ENCODE measurements at regions not wholly inside any gene's neighbourhood (a gene's known extent, or its start where the extent isn't known, plus 50 kb on each side); places are given as distances from the start of the nearest gene placed in this dataset.
"Not testable (repeated sequence)": the region's sequence is repeated elsewhere in the genome, so short reads cannot be mapped to it uniquely, and the experiment has no call there.

DNA sequence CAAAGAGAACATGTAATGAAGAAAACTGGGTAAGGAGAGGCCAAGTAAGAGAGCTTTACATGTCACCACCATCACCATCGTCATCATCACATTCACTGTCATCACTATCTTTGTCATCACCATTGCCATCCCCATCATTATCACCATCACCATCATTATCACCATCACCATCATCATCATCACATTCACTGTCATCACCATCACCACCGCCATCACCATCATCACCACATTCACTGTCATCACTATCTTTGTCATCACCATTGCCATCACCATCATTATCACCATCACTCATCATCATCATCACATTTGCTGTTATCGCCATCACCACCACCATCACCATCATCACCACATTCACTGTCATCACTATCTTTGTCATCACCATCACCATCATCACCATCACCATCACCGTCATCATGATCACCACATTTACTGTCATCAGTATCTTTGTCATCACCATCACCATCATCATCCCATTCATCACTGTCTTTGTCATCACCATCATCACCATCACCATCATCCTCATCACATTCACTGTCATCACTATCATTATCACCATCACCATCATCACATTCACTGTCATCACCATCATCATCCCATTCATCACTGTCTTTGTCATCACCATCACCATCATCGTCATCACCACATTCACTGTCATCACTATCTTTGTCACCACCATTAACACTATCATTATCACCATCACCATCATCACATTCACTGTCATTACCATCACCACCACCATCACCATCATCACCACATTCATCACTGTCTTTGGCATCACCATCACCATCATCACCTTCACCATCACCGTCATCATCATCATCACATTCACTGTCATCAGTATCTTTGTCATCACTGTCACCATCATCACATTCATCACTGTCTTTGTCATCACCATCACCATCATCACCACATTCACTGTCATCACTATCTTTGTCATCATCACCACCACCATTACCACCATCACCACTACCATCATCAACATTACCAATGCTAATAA lies 172.3 kb downstream of the ERMARD start:
- no peak for DNase-seq (ENCODE audit: low read depth)

GRCh38 chr6:169921853-169922824 lies 170.7 kb downstream of the ERMARD start:
- DNase-seq (ENCODE audit: low read depth) = no peak

DNA sequence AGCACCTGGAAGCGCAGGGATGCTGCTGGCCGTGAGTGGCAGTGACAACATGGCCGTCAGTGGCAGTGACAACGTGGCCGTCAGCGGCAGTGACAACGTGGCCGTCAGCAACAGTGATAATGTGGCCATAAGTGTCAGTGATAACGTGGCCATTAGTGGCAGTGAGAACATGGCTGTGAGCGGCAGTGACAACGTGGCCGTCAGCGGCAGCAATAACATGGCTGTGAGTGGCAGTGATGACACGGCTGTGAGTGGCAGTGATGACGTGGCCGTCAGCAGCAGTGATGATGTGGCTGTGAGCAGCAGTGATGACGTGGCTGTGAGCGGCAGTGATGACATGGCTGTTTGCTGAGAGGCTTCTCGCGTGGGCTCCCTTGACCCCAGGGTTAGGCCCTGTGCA lies 169.8 kb downstream of the ERMARD start:
- DNase-seq (ENCODE audit: low read depth) = no peak

DNA sequence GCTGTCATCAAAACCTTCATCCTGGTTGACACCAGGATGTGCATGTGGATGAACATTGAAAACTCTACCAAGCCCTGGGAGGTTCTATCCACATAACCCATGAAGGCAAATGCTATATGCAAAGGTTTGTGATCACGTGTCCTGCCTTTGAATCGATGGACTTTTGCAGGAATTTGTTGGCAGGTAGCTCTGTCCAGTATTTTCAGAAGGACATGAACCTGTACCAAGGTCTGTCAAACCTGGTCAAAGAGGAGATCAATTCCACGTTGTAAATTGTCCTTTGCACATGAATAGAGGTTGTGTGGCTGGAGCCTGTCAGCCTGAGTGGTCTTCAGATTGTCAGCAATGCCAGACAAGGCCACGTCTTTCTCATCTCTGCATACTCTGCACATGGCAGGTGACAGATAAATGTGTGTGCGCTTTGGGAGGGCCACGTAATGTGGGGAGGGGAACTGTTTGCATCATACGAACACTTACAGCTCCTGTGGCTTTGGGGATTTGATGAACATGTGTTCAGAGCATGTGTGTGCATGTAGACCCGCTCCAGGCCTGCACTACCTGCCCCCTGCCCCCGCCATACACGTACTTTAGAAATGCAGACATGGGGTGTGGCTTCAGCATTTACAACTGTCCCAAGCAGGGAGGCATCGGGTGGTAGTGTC lies 169.1 kb downstream of the ERMARD start:
- no peak for DNase-seq (ENCODE audit: low read depth)

DNA sequence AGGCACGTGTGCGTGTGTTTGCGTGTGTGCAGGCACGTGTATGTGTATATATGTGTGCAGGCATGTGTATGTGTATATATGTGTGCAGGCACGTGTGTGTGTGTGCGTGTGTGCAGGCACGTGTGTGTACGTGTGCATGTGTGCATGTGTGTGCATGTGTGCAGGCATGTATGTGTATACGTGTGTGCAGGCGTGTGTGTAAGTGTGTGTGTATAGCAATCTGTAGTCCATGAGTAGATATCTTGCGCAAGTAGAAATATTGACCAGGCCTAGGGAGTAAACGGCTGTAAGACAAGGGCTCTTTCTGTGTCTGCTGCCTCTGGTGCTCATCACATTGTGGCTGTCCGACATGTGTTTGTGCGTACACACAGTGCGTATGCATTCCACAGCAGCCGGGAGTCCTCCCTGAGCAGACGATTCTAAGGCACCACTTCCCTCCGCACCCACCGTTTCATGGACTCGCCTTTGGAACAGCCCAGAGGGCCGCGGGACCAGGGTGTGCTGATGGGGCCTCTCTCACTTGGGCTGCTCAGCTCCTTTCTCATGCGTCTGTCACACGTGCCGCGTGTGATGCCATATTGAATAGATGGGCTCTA lies 167.6 kb downstream of the ERMARD start:
- DNase-seq (ENCODE audit: low read depth) = no peak

DNA sequence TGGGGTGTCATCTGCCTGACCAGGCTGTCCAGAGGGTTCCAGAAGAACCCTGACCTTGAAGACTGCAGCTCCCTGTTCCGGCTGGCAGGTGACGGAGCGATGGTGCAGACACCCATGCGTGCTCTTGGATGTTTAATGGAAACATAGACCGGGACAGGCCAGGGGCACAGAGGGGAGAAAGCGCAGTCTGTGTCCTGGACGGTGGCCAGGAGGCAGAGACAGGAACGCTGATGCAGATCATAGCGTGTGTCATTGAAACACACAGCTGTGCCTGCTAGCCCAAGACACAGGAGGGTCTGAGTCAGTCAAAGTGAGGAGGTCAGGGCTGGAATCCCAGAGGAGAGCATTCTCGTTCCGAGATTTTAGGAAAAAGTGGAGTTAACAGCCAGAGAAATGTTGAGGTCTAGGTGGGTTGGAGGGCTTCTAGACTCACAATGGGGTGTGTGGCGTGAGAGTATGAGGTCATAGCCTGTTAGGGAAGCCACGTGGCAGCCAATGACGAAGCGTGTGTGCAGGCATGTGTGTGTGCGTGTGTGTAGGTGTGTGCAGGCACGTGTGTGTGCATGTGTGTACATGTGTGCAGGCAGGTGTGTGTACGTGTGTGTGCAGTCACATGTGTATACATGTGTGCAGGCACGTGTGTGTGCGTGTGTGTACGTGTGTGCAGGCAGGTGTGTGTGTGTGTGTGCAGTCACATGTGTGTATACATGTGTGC lies 167.0 kb downstream of the ERMARD start:
- no peak for DNase-seq (ENCODE audit: low read depth)

GRCh38 chr6:169917153-169917552 lies 165.7 kb downstream of the ERMARD start:
- no peak for DNase-seq (ENCODE audit: low read depth)

GRCh38 chr6:169915769-169916550 lies 164.5 kb downstream of the ERMARD start:
- no peak for DNase-seq (ENCODE audit: low read depth)

GRCh38 chr6:169913745-169914144 lies 162.3 kb downstream of the ERMARD start:
- not testable (repeated sequence) for DNase-seq (ENCODE audit: low read depth)

DNA sequence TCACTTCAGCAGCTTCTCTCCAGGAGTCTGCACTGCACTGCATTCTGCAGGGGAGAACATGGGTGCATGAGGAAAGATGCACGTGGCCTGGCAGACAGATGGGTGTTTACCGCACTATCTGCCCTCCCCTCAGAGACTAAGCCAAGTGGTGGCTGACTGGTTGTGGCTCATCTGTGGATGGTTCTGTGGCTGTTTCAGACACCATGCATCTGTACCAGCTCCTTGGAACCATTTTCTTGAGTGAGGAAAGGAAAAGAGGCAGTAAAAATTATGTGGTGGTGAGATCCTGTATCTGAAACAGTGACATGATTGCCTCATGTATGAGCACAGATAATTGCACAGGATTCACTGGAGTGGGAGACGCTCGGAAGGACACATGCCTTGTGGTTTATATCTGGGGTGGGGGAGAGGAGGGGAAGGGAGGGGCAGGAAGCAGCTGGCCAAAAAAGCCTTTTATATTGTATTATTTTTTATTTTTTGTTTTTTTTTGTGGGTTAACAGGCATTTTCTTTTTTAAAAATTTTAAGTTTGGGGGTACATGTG lies 161.7 kb downstream of the ERMARD start:
- no peak for DNase-seq (ENCODE audit: low read depth)

- DNase-seq (ENCODE audit: low read depth) = no peak
Measured at GRCh38 chr6:169912266-169913095, 161.1 kb downstream of the ERMARD start.

DNA sequence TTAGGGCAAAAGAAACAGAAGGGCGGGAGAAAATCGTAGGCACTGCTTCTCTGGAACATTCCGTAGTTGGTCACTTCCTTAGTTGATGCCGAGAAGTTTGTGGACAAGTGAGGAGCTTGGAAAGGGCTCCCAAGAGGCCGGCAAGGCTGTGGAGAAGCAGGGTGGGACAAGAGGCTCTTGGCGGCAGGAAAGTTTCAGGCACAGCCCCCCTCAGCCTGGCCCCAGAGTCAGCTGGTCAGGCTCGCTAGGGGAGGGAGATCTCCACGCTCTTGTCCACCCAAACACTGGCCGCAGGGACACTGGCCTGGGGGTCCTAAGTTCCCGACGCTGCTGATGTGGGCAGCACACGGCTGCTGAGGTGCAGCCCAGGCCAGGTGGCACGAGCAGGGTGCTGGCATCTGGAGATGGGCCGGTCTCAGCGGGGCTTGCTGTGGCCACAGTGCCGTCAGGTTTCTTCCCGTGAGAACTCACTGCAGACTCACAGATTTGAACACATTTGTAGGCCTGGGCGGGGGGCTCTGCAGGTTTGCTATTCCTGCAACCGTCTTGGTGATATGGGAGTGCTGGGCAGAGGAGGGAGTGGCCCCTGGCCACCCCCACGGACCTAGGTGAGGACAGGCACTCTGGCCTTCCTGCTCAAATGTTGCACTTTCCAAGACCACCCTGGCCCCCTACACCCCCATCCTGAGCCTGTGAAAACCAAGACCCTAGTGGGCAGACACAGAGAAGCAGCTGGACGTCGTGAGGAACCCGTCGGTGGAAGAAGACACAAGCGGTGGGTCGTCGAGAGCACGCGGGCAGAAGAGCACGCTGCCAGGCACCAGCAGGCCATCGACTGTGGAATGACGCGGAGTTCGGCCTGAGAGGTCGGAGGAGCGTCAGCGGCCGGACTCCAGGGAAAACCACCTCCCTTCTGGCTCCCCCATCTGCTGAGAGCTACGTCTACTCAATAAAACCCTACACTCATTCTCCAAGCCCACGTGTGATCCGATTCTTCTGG lies 160.1 kb downstream of the ERMARD start:
- DNase-seq (ENCODE audit: low read depth) = no peak

- DNase-seq (ENCODE audit: low read depth) = no peak
Measured at GRCh38 chr6:169909113-169909512, 157.7 kb downstream of the ERMARD start.

DNA sequence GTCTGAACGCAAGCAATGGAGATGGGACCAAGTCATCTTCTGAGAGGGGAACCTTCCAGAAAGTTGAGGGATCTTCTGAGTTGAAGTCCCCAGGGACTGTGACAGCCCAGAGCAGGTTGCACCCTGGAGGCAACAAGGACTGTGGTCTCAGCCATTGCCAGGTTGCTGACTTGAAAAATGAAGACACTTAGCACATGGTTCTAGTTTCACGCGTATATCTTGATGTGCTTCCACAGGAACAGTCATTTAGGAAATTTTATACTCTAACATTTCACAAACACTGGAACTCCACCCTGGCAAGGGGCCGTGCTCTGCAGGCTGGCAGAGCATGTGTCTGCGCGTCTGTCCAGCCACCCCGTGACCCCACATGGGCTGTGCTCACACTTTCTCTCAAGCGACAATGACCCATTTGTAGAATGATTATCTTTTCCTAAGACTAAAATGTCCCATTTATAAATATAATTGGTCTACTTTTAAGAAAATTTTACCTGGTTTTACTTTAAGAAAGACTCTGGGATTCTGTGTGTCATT lies 157.0 kb downstream of the ERMARD start:
- no peak for DNase-seq (ENCODE audit: low read depth)

- DNase-seq (ENCODE audit: low read depth) = no peak
Measured at GRCh38 chr6:169907419-169908115, 156.1 kb downstream of the ERMARD start.

GRCh38 chr6:169906688-169907418 lies 155.4 kb downstream of the ERMARD start:
- no peak for DNase-seq (ENCODE audit: low read depth)

Data from stimulated activated CD4-positive, alpha-beta T cell treated with anti-CD3 and anti-CD28 coated beads, Interleukin-2, amount 100 ng/mL, for 4 hours (primary cell).